HEK293 (cell line): ENCODE measurements at regions not wholly inside any gene's neighbourhood (a gene's known extent, or its start where the extent isn't known, plus 50 kb on each side); places are given as distances from the start of the nearest gene placed in this dataset.

Experiments
- KLF16 ChIP-seq: fragments of 450-650 bp; formaldehyde crosslinking; IDR thresholded peaks from 2 replicates; pipeline ENCODE4 v1.5.1; 2017; ENCODE audit warnings: missing biosample characterization, missing genetic modification characterization
- KLF8 ChIP-seq: fragments of 450-650 bp; formaldehyde crosslinking; IDR thresholded peaks from 2 replicates; pipeline ENCODE4 v1.5.1; 2016; ENCODE audit warnings: missing biosample characterization, missing genetic modification characterization
- ZNF132 ChIP-seq: fragments of 450-650 bp; formaldehyde crosslinking; IDR thresholded peaks from 2 replicates; pipeline ENCODE4 v1.5.1; 2017; ENCODE audit warnings: missing biosample characterization, missing genetic modification characterization, borderline replicate concordance
- ZNF350 ChIP-seq: fragments of 450-650 bp; formaldehyde crosslinking; IDR thresholded peaks from 2 replicates; pipeline ENCODE4 v1.5.0; 2017; ENCODE audit warnings: missing biosample characterization, mild to moderate bottlenecking, missing genetic modification characterization

DNA sequence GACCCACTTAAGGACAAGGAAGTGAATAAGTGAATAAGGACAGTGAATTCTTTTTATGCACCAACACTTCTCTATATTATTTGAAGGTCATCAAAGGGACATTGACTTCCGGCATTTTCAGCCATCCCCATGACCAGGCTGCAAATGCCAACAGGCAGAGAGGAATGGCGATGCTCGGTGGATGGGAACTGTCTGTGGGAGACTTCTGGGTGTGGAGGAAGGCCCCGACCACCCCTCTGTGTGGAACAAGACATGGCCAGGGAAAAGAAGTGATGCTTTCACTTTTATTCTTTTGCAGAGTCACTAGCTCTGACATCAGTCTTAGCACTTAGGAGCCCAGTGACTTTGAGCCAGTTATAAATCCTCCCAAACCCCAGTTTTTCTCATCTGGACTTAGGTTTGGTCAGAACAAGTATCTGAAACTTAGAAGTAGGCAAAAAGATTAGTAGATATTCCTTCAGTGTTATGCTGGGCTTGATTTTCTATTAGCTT is 84.5 kb downstream of the KBTBD8 start:
- TF ChIP-seq KLF8 = no peak
- no peak for TF ChIP-seq ZNF132 (tag by site-specific recombination)
- TF ChIP-seq KLF16 (tag by site-specific recombination) = no peak
- TF ChIP-seq ZNF350 (tag by site-specific recombination) = no peak
